B cell (primary cell): ENCODE measurements at regions not wholly inside any gene's neighbourhood (a gene's known extent, or its start where the extent isn't known, plus 50 kb on each side); places are given as distances from the start of the nearest gene placed in this dataset.

ENCODE experiments used
- ATAC-seq: fragments of 200-7000 bp; cut with Tn5 transposase; one replicate; pipeline ENCODE4 v1.10.0; 2021; ENCODE audit warnings: low read depth, mild to moderate bottlenecking, moderate number of reproducible peaks, moderate library complexity
- CTCF ChIA-PET: fragments of 350-600 bp; sonication (Branson Sonifier 250); formaldehyde crosslinking; loops from one replicate; lab custom pipeline; 2021; ENCODE audit warnings: antibody characterized with exemption, inconsistent platforms; lab: Charles Lee
- POLR2A ChIA-PET: fragments of 350-600 bp; sonication (Branson Sonifier 250); formaldehyde crosslinking; loops from one replicate; lab custom pipeline; 2021; ENCODE audit warnings: antibody characterized with exemption; lab: Charles Lee
- DNase-seq: peaks from one replicate; pipeline ENCODE4 v3.0.0; 2013
- H2AFZ ChIP-seq: 2 replicates; pipeline ENCODE4 v1.6.1; 2012; ENCODE audit warnings: mild to moderate bottlenecking, low read depth, low read length; ENCODE audit not compliant: insufficient read depth, poor library complexity, severe bottlenecking
- H3K27ac ChIP-seq, 2 donors: 1 replicate in 1 of 2; 2 replicates in 1 of 2; pipeline ENCODE4 v1.5.1; 2012 to 2013; ENCODE audit warnings: low read length in 2 of 2, mild to moderate bottlenecking in 2 of 2, moderate library complexity in 1 of 2
- H3K27me3 ChIP-seq, 4 experiments: fragments of 200-600 bp in 1 of 4; sonication (generic) in 1 of 4; replicated peaks in 1 of 4; 1 replicate in 2 of 4; 2 replicates in 2 of 4; pipeline versions ENCODE4 v1.6.1 to v1.7.0; 2013 to 2016; ENCODE audit warnings: low read length in 3 of 4, mild to moderate bottlenecking in 2 of 4, mixed read lengths in 1 of 4, moderate library complexity in 1 of 4; ENCODE audit not compliant: insufficient read depth in 4 of 4, control insufficient read depth in 3 of 4; ENCODE audit errors: control extremely low read depth in 1 of 4
- H3K36me3 ChIP-seq, 2 experiments: replicated peaks in 1 of 2; 1 replicate in 1 of 2; 2 replicates in 1 of 2; pipeline versions ENCODE4 v1.6.1 to v1.7.1; 2013; ENCODE audit warnings: low read length in 1 of 2; ENCODE audit not compliant: insufficient read depth in 2 of 2, control insufficient read depth in 1 of 2; ENCODE audit errors: control extremely low read depth in 1 of 2, extremely low read depth in 1 of 2
- H3K4me1 ChIP-seq, 2 donors: fragments of 200-600 bp in 1 of 2; sonication (generic) in 1 of 2; 1 replicate in 1 of 2; 2 replicates in 1 of 2; pipeline versions ENCODE4 v1.5.1 to v1.6.1; 2013 to 2017; ENCODE audit warnings: low read length in 2 of 2; ENCODE audit not compliant: control insufficient read depth in 2 of 2, insufficient read depth in 2 of 2
- H3K4me2 ChIP-seq: replicated peaks from 2 replicates; pipeline ENCODE3; 2012; ENCODE audit warnings: mild to moderate bottlenecking, low read depth, low read length; ENCODE audit not compliant: poor library complexity, severe bottlenecking
- H3K4me3 ChIP-seq, 5 experiments: fragments of 200-600 bp in 1 of 5; sonication (generic) in 1 of 5; 1 replicate in 3 of 5; 2 replicates in 2 of 5; pipeline versions ENCODE4 v1.5.1 to v1.7.0; 2011 to 2016; ENCODE audit warnings: low read length in 4 of 5, mild to moderate bottlenecking in 4 of 5, low read depth in 2 of 5, control low read depth in 1 of 5, moderate library complexity in 1 of 5; ENCODE audit not compliant: insufficient read depth in 1 of 5; ENCODE audit errors: control extremely low read depth in 1 of 5, extremely low read depth in 1 of 5
- H3K79me2 ChIP-seq: fragments of 200-600 bp; sonication (generic); one replicate; pipeline ENCODE4 v1.6.0; 2016; ENCODE audit warnings: low read length; ENCODE audit not compliant: control insufficient read depth, insufficient read depth
- H3K9ac ChIP-seq: fragments of 200-600 bp; sonication (generic); 2 replicates; pipeline ENCODE4 v1.6.1; 2017; ENCODE audit warnings: mild to moderate bottlenecking, low read length, moderate library complexity
- H3K9me3 ChIP-seq, 3 donors: one replicate each; pipeline versions ENCODE4 v1.6.1 to v1.7.1; 2013; ENCODE audit warnings: low read length in 2 of 3; ENCODE audit not compliant: control insufficient read depth in 2 of 3, insufficient read depth in 1 of 3; ENCODE audit errors: control extremely low read depth in 1 of 3
- H4K20me1 ChIP-seq: 2 replicates; pipeline ENCODE4 v1.6.0; 2012; ENCODE audit warnings: mild to moderate bottlenecking, low read length; ENCODE audit not compliant: insufficient read depth, control insufficient read depth, poor library complexity, severe bottlenecking
- H3K27ac Mint-ChIP-seq: one replicate; pipeline ENCODE4 v1.8.0; 2021; ENCODE audit warnings: mixed read lengths
- H3K27me3 Mint-ChIP-seq: one replicate; pipeline ENCODE4 v1.8.0; 2021; ENCODE audit warnings: mixed read lengths
- H3K4me1 Mint-ChIP-seq: one replicate; pipeline ENCODE4 v1.8.0; 2021; ENCODE audit warnings: mixed read lengths
- H3K4me3 Mint-ChIP-seq: one replicate; pipeline ENCODE4 v1.8.0; 2021; ENCODE audit warnings: mixed read lengths
- H3K9me3 Mint-ChIP-seq: one replicate; pipeline ENCODE4 v1.8.0; 2022; ENCODE audit warnings: mixed read lengths; ENCODE audit not compliant: insufficient read depth
- EZH2 ChIP-seq: IDR thresholded peaks from 2 replicates; pipeline ENCODE4 v1.6.1; 2012; ENCODE audit warnings: borderline replicate concordance, low read depth, mild to moderate bottlenecking, moderate library complexity, low read length; ENCODE audit not compliant: insufficient read depth, poor library complexity, severe bottlenecking
- WGBS: methylation state at CpG from one replicate; pipeline ENCODE4 v1.1.5; 2013; ENCODE audit warnings: missing lambda C conversion rate; ENCODE audit not compliant: insufficient coverage; 5-methylcytosine and 5-hydroxymethylcytosine counted together
- intact Hi-C: fragments of 100-400 bp; cut with micrococcal nuclease; formaldehyde crosslinking; loops from one replicate; pipeline ENCODE4 v1.10.0; 2022
- TF ChIP-seq, protein P1 (sequence below): fragments of 200-600 bp; IDR thresholded peaks from one replicate; pipeline ENCODE4 v1.8.0; 2022; ENCODE audit warnings: antibody characterized with exemption, mild to moderate bottlenecking

DNA sequence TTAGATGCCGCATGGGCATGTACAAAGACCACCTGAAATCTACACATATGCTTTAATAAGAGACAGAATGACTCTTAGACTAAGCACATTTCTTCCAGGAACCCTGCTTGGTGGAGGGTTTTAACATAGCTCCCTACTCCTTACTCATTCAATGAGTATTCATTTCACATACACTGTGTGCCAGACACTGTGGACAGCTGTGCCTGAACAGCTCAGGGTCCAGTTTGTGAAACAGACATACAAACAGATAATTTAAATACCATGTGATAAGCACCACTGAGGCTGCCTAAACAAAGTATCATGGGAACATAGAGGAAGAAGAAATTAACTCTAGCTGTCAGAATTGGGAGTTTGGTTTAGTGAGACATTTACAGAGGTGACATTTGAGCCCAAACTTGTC lies 65.2 kb upstream of the ITPRID1 start:
- Histone ChIP-seq H4K20me1 (no peaks in the 10 kb centered on the region), H3K4me2 (no peak overlapping the region), H3K27me3 (no peaks in the 10 kb centered on the region), H3K4me1 (no peaks in the 10 kb centered on the region), H3K9ac (no peak overlapping the region), H2AFZ (no peak overlapping the region), H3K79me2 (no peaks in the 10 kb centered on the region), H3K4me3 (no peak overlapping the region), H3K36me3 (no peaks in the 10 kb centered on the region), H3K27ac (no peak overlapping the region), H3K9me3 (no peaks in the 10 kb centered on the region)
- H3K9me3 Mint-ChIP-seq: no peaks in the 10 kb centered on the region
- intact Hi-C loops: no loop called here
- H3K27me3 Mint-ChIP-seq: peaks cover 3% of the 10 kb centered on the region
- H3K4me1 Mint-ChIP-seq: no peaks in the 10 kb centered on the region
- no CpG with 5 or more reads among the region's 1 CpG for WGBS
- H3K4me3 Mint-ChIP-seq: no peak overlapping the region
- ATAC-seq (no peak), DNase-seq (no peak)
- no peak overlapping the region for H3K27ac Mint-ChIP-seq
- TF ChIP-seq EZH2: no peak
- TF ChIP-seq, protein P1, sequence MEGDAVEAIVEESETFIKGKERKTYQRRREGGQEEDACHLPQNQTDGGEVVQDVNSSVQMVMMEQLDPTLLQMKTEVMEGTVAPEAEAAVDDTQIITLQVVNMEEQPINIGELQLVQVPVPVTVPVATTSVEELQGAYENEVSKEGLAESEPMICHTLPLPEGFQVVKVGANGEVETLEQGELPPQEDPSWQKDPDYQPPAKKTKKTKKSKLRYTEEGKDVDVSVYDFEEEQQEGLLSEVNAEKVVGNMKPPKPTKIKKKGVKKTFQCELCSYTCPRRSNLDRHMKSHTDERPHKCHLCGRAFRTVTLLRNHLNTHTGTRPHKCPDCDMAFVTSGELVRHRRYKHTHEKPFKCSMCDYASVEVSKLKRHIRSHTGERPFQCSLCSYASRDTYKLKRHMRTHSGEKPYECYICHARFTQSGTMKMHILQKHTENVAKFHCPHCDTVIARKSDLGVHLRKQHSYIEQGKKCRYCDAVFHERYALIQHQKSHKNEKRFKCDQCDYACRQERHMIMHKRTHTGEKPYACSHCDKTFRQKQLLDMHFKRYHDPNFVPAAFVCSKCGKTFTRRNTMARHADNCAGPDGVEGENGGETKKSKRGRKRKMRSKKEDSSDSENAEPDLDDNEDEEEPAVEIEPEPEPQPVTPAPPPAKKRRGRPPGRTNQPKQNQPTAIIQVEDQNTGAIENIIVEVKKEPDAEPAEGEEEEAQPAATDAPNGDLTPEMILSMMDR: no peak
- ChIA-PET POLR2A (no interaction called here), CTCF (interaction anchor here (1.4 kb wide), 1 partner anchor 12 kb away, joined by 3 read pairs; no protein-coding TSS in a partner anchor)

DNA sequence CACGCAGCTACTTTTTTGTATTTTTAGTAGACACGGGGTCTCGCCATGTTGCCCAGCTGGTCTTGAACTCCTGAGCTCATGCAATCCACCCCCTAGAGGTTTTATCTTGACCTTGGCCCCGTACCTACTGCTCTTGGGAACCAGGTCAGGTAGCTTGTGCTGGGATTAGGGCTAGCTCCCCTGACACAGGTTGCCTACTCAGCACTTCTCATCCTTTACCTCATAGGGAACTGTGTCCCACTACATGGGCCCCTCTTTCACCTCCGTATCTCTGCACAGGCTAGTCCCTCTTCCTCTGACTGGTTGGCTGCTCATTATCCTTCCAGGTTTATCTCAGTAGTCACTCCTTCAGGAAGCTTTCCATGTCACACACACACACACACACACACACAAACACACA lies 58.0 kb upstream of the ITPRID1 start:
- POLR2A ChIA-PET: no interaction called here
- H3K36me3 ChIP-seq: no peaks in the 10 kb centered on the region
- H3K27ac ChIP-seq: no peak overlapping the region
- peaks cover 0 to 2% (median 0%) of the 10 kb centered on the region in 3 donors for H3K9me3 ChIP-seq
- CTCF ChIA-PET: interaction anchor here (1.2 to 1.4 kb wide), 2 partner anchors 10 to 12 kb away, joined by 3 to 6 read pairs; no protein-coding TSS in a partner anchor
- 91% methylated on average over 4 of the region's 5 CpGs for WGBS
- H3K4me2 ChIP-seq: no peak overlapping the region
- peaks cover 11% of the 10 kb centered on the region for H3K27me3 Mint-ChIP-seq
- H3K4me3 Mint-ChIP-seq: no peak overlapping the region
- H3K27me3 ChIP-seq: no peaks in the 10 kb centered on the region
- no peaks in the 10 kb centered on the region for H3K4me1 ChIP-seq
- ATAC-seq (no peak), DNase-seq (no peak)
- no peak overlapping the region for H2AFZ ChIP-seq
- H3K4me1 Mint-ChIP-seq: no peaks in the 10 kb centered on the region
- TF ChIP-seq, protein P1: no peak
- TF ChIP-seq EZH2: no peak
- H3K9me3 Mint-ChIP-seq: no peaks in the 10 kb centered on the region
- intact Hi-C loops: no loop called here
- H3K27ac Mint-ChIP-seq: no peak overlapping the region
- H3K9ac ChIP-seq: no peak overlapping the region
- H3K4me3 ChIP-seq: no peak overlapping the region
- H4K20me1 ChIP-seq: no peaks in the 10 kb centered on the region
- H3K79me2 ChIP-seq: no peaks in the 10 kb centered on the region
